Ectodermal cell (in vitro differentiated cells): ENCODE measurements at regions not wholly inside any gene's neighbourhood (a gene's known extent, or its start where the extent isn't known, plus 50 kb on each side); places are given as distances from the start of the nearest gene placed in this dataset.

Experiments
- H3K27ac ChIP-seq: 2 replicates; pipeline ENCODE4 v1.7.0; 2013; ENCODE audit warnings: mild to moderate bottlenecking, low read depth, low read length; ENCODE audit not compliant: insufficient read depth, poor library complexity, severe bottlenecking
- H3K27me3 ChIP-seq: 2 replicates; pipeline ENCODE4 v1.7.0; 2013; ENCODE audit warnings: mild to moderate bottlenecking, low read length; ENCODE audit not compliant: insufficient read depth, control insufficient read depth, poor library complexity, severe bottlenecking
- H3K36me3 ChIP-seq: one replicate; pipeline ENCODE4 v1.7.0; 2013; ENCODE audit warnings: low read length; ENCODE audit not compliant: control insufficient read depth, insufficient read depth
- H3K4me1 ChIP-seq: one replicate; pipeline ENCODE4 v1.7.0; 2013; ENCODE audit warnings: low read length; ENCODE audit not compliant: control insufficient read depth, insufficient read depth
- H3K4me3 ChIP-seq: 2 replicates; pipeline ENCODE4 v1.7.0; 2013; ENCODE audit warnings: low read depth, low read length, control low read depth; ENCODE audit not compliant: insufficient read depth
- H3K9me3 ChIP-seq: 2 replicates; pipeline ENCODE4 v1.7.0; 2013; ENCODE audit warnings: mild to moderate bottlenecking, low read length, moderate library complexity; ENCODE audit not compliant: control insufficient read depth
- WGBS, 2 experiments: methylation state at CpG; one replicate each; pipeline ENCODE4 v1.1.7; 2013; ENCODE audit warnings: missing lambda C conversion rate in 2 of 2; 5-methylcytosine and 5-hydroxymethylcytosine counted together

GRCh38 chr4:20368926-20369325 is 117.2 kb downstream of the SLIT2 start:
- Histone ChIP-seq H3K27ac (no peak overlapping the region), H3K9me3 (no peaks in the 10 kb centered on the region), H3K36me3 (no peaks in the 10 kb centered on the region), H3K4me3 (no peak overlapping the region), H3K4me1 (no peaks in the 10 kb centered on the region), H3K27me3 (no peaks in the 10 kb centered on the region)
- 89 to 90% methylated on average over 1 of the region's 1 CpG for WGBS, 2 experiments

GRCh38 chr4:20370274-20370673 is 118.6 kb downstream of the SLIT2 start:
- no peaks in the 10 kb centered on the region for H3K36me3 ChIP-seq
- no peaks in the 10 kb centered on the region for H3K9me3 ChIP-seq
- H3K27ac ChIP-seq, result no peak overlapping the region
- H3K4me3 ChIP-seq, result no peak overlapping the region
- WGBS, 2 experiments, result 95% methylated on average over 2 of the region's 2 CpGs; no CpG with 5 or more reads in 1 of the 2 experiments
- H3K4me1 ChIP-seq, result no peaks in the 10 kb centered on the region
- no peaks in the 10 kb centered on the region for H3K27me3 ChIP-seq

- Histone ChIP-seq H3K4me3 (no peak overlapping the region), H3K36me3 (no peaks in the 10 kb centered on the region), H3K4me1 (no peaks in the 10 kb centered on the region), H3K27me3 (no peaks in the 10 kb centered on the region), H3K27ac (no peak overlapping the region), H3K9me3 (no peaks in the 10 kb centered on the region)
- 94 to 100% methylated on average over 1 to 2 of the region's 2 CpGs for WGBS, 2 experiments
These were observed 124.4 kb downstream of the SLIT2 start for GRCh38 chr4:20376070-20376469.

- H3K27ac ChIP-seq, result no peak overlapping the region
- H3K36me3 ChIP-seq, result no peaks in the 10 kb centered on the region
- H3K27me3 ChIP-seq, result no peaks in the 10 kb centered on the region
- H3K4me3 ChIP-seq, result no peak overlapping the region
- WGBS, 2 experiments, result no CpG with 5 or more reads among the region's 1 CpG
- H3K4me1 ChIP-seq, result no peaks in the 10 kb centered on the region
- H3K9me3 ChIP-seq, result no peaks in the 10 kb centered on the region
These were observed 126.5 kb downstream of the SLIT2 start for GRCh38 chr4:20378181-20378580.

DNA sequence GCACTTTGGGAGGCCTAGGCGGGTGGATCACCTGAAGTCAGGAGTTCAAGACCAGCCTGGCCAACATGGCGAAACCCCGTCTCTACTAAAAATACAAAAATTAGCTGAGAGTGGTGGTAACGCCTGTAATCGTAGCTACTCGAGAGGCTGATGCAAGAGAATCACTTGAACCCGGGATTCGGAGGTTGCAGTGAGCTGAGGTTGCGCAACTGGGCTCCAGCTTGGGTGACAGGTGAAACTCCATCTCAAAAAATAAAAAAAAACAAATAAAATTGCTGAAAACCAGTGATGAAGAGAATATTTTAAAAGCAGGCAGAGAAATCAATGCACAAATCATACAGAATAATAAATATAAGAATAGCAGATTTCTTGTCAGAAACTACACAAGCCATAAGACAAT is 129.3 kb downstream of the SLIT2 start:
- no peaks in the 10 kb centered on the region for H3K9me3 ChIP-seq
- no peak overlapping the region for H3K4me3 ChIP-seq
- no peaks in the 10 kb centered on the region for H3K36me3 ChIP-seq
- whole genome bisulfite sequencing, 2 experiments, result 91 to 92% methylated on average over 9 of the region's 9 CpGs
- H3K27me3 ChIP-seq, result no peaks in the 10 kb centered on the region
- no peak overlapping the region for H3K27ac ChIP-seq
- no peaks in the 10 kb centered on the region for H3K4me1 ChIP-seq

DNA sequence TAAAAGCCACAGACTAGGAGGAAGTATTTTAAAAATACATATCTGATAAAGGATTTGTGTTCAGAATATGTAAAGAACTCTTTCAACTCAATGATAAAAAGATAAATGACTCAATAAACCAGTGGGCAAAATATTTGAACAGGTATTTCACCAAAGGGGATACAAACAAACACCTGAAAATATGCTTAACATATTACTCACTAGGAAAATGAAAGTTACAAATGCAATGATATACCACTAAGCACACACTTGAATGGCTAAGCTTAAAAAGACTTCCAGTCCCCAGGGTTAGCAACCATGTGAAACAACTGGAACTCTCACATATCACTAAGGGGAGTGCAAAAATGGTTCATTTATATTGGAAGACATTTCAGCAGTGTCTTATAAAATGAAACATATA is 131.6 kb downstream of the SLIT2 start:
- Histone ChIP-seq H3K27ac (no peak overlapping the region), H3K4me1 (no peaks in the 10 kb centered on the region), H3K4me3 (no peak overlapping the region), H3K9me3 (no peaks in the 10 kb centered on the region), H3K36me3 (no peaks in the 10 kb centered on the region), H3K27me3 (no peaks in the 10 kb centered on the region)

DNA sequence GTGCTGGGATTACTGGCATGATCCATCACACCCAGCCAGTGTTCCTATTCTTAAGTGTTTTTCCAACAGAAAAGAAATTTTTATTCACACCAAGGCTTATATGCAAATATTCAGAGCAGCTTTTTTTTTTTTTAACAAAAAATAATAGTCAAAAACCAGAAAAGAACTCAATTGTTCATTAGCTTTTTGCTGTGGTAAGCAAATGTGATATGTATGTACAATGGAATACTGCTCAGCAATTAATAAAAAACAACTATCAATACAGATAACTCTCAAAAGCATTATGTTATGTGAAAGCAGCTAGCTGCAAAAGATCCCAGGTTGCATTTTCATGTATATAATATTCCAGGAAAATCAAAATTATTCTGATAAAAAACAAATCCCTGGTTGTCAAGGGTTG is 132.3 kb downstream of the SLIT2 start:
- no peaks in the 10 kb centered on the region for H3K36me3 ChIP-seq
- H3K4me1 ChIP-seq, result no peaks in the 10 kb centered on the region
- no peaks in the 10 kb centered on the region for H3K27me3 ChIP-seq
- H3K27ac ChIP-seq, result no peak overlapping the region
- H3K4me3 ChIP-seq, result no peak overlapping the region
- no peaks in the 10 kb centered on the region for H3K9me3 ChIP-seq

DNA sequence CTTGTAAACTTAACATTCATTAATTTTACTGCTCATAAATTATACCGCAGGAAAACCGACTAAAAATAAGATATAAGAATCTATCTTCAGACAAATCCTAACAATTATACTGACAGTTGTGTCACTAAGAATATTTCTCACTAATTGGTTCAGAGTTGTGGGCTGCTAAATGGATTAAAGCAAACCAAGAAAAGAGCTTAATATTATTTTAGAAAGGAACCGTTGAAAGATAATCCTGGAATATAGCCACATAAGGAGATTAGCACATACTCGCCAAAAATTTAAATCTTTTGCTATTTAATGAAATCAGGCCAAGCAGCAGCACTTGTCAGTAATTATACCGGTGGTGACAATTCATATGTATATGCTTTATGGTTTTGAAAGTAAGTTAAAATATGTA is 132.8 kb downstream of the SLIT2 start:
- no peaks in the 10 kb centered on the region for H3K4me1 ChIP-seq
- H3K4me3 ChIP-seq, result no peak overlapping the region
- no peaks in the 10 kb centered on the region for H3K27me3 ChIP-seq
- no peaks in the 10 kb centered on the region for H3K36me3 ChIP-seq
- 92 to 95% methylated on average over 3 to 5 of the region's 5 CpGs for WGBS, 2 experiments
- no peaks in the 10 kb centered on the region for H3K9me3 ChIP-seq
- no peak overlapping the region for H3K27ac ChIP-seq

GRCh38 chr4:20386001-20386740 is 134.5 kb downstream of the SLIT2 start:
- Histone ChIP-seq H3K36me3 (no peaks in the 10 kb centered on the region), H3K27me3 (no peaks in the 10 kb centered on the region), H3K4me1 (no peaks in the 10 kb centered on the region), H3K27ac (no peak overlapping the region), H3K9me3 (no peaks in the 10 kb centered on the region), H3K4me3 (no peak overlapping the region)
- no CpG with 5 or more reads among the region's 2 CpGs for WGBS, 2 experiments

- no peaks in the 10 kb centered on the region for H3K9me3 ChIP-seq
- 94 to 97% methylated on average over 4 of the region's 5 CpGs for WGBS, 2 experiments
- no peak overlapping the region for H3K4me3 ChIP-seq
- no peak overlapping the region for H3K27ac ChIP-seq
- H3K27me3 ChIP-seq, result no peaks in the 10 kb centered on the region
- H3K4me1 ChIP-seq, result no peaks in the 10 kb centered on the region
- no peaks in the 10 kb centered on the region for H3K36me3 ChIP-seq
These were observed 135.2 kb downstream of the SLIT2 start for GRCh38 chr4:20386906-20387305.

- Histone ChIP-seq H3K4me1 (no peaks in the 10 kb centered on the region), H3K9me3 (no peaks in the 10 kb centered on the region), H3K36me3 (no peaks in the 10 kb centered on the region), H3K27me3 (no peaks in the 10 kb centered on the region), H3K27ac (no peak overlapping the region), H3K4me3 (no peak overlapping the region)
- 83 to 87% methylated on average over 1 of the region's 1 CpG for WGBS, 2 experiments
These were observed 139.5 kb downstream of the SLIT2 start for GRCh38 chr4:20391198-20391597.
